ENCODE measurements at regions not wholly inside any gene's neighbourhood (a gene's known extent, or its start where the extent isn't known, plus 50 kb on each side); places are given as distances from the start of the nearest gene placed in this dataset.

- no peak for DNase-seq
Measured at GRCh38 chr1:38275960-38276359, 229.4 kb upstream of the POU3F1 start.

GRCh38 chr1:38274974-38275373 is 228.4 kb upstream of the POU3F1 start:
- DNase-seq: no peak

DNA sequence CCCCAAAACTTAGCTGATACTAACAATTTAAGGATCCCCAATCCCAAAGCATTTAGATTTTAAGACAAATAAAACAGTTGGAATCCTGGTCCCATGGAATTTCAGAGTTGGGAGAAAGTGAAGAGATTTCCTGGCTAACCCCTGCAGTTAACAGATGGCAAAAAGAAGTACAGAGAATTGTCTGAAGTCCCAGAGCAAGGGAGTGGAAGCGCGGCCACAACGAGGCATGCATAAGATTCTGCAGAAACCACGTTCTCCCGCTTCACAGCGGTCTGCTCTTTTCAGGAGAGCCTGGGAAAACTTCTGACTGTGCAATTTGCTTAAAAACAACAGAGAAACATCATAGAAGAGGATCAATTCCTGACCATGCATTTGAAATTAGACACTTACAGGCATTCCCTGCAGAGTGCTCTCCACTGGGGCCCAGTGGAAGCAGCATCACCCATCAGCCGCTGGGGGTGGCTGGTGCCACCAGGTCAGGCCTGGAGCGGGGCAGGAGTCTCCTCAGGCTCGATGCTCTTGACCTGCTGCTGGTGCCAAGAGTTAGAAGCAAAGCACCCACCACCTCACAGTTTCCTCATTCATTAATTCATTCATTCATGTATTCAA is 226.7 kb upstream of the POU3F1 start:
- DNase-seq: no peak

DNA sequence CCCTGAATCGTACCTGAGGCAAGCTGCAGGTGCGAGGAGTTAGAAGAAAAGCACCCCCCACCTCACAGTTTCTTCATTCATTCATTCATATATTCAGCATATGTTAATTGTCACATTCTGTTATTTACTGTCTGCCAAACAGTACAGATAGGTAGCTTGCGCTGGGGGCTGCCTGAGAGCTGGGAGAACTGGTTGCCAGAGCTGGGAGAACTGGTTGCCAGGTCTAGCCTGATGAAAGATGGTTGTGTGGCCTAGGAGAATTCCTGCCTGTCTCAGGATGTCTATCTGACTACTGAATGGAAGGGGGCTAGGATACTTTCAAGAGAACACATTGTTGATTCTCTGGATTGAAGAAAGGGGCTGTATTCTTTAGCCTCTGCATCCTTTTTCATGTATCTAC is 225.9 kb upstream of the POU3F1 start:
- DNase-seq: no peak

GRCh38 chr1:38270849-38271633 is 224.4 kb upstream of the POU3F1 start:
- no peak for DNase-seq

- DNase-seq: no peak
Measured at GRCh38 chr1:38269923-38270848, 223.6 kb upstream of the POU3F1 start.

DNA sequence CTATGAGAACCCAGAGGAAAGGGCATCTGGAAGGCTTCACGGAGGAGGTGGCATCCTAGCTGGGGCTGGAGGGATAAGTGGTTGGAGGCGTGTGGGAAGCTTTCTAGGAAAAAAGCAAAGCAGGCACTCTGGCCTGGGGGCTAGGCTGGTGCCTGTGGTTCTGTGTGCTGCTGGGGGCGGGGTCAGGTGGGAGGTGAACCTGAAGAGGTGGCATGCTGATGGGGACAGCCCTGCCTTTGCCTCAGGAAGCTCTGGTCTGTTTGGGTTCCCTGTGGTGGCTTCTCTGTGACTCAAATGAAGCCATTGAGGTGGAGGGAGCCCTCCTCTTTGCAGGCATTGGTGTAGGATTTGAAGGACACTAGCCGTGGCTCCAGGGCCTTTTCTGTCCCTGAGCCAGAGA is 221.6 kb upstream of the POU3F1 start:
- DNase-seq: no peak

DNA sequence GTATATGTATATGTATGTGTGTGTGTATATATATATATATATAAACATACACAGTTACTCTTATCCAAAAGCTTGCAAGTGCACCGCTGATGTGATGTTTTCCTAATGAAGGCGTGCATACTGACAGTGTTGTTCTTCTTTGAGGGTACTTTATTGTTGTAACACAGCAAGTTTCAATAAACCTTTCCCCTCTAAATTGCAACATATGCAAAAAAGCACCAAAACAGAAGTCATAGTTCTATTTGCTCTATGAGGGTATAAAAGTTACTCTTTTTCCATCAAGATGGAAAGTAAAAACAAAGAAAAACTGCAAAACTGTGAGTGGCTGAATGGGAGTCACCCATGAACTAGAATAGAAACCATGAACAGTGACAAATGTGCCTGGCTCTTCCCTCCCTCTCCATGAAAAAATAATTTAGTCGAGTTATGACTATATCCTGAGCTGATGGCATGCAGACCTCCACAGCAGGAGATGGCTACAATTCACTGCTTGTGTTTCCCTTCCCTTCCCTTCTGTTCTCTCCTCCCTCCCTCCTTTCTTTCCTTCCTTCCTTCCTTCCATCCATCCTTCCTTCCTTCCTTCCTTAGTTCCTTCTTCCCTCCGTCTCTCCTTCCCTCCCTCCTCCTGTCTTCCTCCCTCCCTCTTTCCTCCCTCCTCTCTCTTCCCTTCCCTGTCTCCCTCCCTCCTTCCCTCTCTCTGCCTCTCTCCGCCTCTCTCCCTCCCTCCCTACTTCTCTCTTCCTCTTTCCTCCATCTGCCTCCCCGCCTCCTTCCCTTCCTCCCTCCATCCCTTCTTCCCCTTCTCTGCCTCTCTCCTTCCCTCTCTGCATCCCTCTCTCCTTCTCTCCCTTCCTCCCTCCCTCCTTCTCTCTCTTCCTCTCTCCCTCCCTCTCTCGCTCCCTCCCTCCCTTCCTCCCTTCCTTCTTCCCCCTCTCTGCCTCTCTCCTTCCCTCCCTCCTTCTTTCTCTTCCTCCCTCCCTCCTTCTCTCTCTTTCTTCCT is 220.7 kb upstream of the POU3F1 start:
- DNase-seq: no peak

DNA sequence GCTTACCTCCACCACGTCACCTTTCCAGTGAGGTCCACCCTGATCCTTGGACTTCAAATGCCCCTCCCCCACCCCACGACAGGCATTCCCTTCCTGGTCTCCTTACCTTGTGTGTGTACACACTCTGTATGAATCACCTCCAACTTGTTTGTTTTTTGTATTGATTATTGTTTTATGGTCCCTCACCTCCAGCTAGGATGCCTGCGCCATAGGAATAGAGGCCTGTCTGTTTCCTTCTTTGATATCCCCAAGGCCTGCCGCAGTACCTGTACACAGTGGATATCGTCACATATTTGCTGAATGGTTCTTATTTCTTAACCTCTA is 219.6 kb upstream of the POU3F1 start:
- DNase-seq: no peak

GRCh38 chr1:38265293-38266196 is 219.0 kb upstream of the POU3F1 start:
- no peak for DNase-seq

DNA sequence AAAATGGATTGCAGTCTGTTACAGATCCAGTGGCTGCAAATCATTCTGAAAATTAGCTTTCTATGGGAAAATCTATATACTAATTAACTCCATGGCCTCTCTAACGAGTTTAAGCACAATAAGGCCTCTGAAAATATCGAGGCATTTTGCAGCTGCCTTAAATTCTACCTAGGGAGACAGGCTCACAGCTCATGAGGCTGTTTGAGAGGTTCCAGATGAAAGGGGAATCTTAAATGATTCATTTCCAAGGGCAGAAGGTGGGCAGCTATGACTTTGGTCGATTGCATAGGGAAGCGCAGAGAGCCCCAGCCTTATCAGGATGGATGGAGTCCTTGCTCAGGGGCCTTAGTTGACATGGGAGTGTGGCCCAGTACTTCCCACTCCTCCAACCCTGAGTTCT is 216.8 kb upstream of the POU3F1 start:
- no peak for DNase-seq

GRCh38 chr1:38261574-38261973 is 215.0 kb upstream of the POU3F1 start:
- DNase-seq: no peak

GRCh38 chr1:38258085-38258627 is 211.6 kb upstream of the POU3F1 start:
- DNase-seq: peak; percentile 87

DNA sequence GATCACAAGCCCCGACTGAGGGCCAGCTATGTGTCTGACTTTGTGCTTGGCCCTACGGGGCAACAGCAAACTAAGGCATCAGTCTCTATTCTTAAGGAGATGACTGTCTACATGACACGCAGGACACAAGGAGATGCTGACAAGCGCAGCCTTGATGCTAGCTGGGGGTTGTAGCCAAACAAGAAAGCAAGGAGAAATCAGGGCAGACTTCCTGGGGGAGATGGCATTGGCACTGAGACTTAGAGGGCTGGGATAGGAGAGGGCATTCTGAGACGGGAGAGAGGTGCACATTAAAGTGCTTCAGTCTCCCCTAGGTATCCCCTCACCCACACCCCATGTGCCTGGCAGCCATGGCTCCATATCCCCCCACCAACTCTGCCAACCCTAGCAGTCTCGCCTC is 210.8 kb upstream of the POU3F1 start:
- no peak for DNase-seq

GRCh38 chr1:38256072-38256471 is 209.5 kb upstream of the POU3F1 start:
- DNase-seq: no peak

GRCh38 chr1:38253314-38253713 is 206.7 kb upstream of the POU3F1 start:
- no peak for DNase-seq

- DNase-seq: no peak
Measured at GRCh38 chr1:38250356-38250755, 203.8 kb upstream of the POU3F1 start.

GRCh38 chr1:38249001-38249400 is 202.4 kb upstream of the POU3F1 start:
- DNase-seq: no peak

DNA sequence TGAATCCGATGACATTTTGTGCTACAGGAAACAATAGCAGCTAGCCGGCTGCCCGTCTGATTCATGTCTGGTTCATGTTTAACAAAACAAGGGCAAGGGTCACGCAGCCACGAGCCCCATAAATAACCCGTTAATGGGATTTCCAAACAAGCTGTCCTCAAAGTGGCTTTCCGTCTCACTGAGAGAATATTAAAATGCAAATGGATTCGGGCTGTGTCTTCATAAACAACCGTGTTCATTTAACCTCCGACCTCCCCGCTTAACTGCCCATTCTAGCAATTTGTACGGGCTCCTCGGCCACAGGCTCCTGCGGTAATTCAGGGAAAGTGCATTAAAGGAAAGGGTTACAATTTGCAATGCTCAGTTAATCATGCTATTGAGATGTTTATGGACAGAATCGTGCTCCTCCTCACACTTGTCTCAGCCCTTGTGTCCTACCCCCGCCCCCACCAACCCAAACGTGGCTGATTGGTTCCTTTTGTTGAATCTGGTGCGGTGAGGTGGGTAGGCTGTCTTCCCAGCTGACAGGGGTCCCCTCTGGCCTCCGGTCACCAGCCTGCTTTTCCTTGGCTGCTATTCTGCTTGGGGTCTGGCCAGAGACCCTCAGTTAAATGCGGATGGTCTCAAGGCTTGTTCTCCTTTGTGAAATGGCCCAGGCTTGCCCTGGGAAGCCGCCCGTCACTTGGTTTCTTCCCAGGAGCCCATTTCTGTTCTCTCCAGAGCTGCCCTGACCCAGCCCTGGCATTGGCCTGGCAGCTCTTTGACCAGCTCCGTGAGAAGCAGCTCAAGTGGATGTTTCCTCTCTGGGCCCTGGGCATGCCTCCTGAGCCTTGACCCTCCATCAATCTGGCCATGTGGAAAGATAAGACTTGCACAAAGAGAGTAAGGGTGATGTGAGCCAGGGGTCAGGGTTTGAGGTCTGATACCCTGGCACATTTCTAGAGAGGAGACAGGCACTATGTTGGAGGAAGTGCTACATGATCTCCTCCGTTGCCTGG is 200.7 kb upstream of the POU3F1 start:
- DNase-seq: no peak

All from NCI-H1105 treated with DMSO at 0.1 percent for 48 hours (cell line).